H1 (cell line): ENCODE measurements at regions not wholly inside any gene's neighbourhood (a gene's known extent, or its start where the extent isn't known, plus 50 kb on each side); places are given as distances from the start of the nearest gene placed in this dataset.

Experiments used
- BACH1 ChIP-seq: IDR thresholded peaks from 2 replicates; pipeline ENCODE4 v1.6.1; 2012; ENCODE audit warnings: low read length, improper control_type of control experiment
- GTF2F1 ChIP-seq: IDR thresholded peaks from 2 replicates; pipeline ENCODE4 v1.6.1; 2012; ENCODE audit warnings: low read depth, low read length, improper control_type of control experiment, borderline replicate concordance
- KDM4A ChIP-seq: IDR thresholded peaks from one replicate; pipeline ENCODE4 v1.7.1; 2012; ENCODE audit warnings: low read depth, mild to moderate bottlenecking, moderate library complexity, low read length, inconsistent platforms; ENCODE audit not compliant: severe bottlenecking
- RNF2 ChIP-seq: fragments of 200-900, 300-1000 bp; sonication (generic); IDR thresholded peaks from 2 replicates; pipeline ENCODE4 v1.7.1; 2016; ENCODE audit warnings: borderline replicate concordance, low read depth, mild to moderate bottlenecking, antibody characterized with exemption, low read length; ENCODE audit not compliant: poor library complexity, severe bottlenecking; ENCODE audit errors: missing control alignments
- TAF7 ChIP-seq: optimal IDR thresholded peaks from 2 replicates; pipeline ENCODE3; 2011; ENCODE audit warnings: low read depth, mild to moderate bottlenecking, inconsistent platforms, low read length, moderate library complexity, borderline replicate concordance

DNA sequence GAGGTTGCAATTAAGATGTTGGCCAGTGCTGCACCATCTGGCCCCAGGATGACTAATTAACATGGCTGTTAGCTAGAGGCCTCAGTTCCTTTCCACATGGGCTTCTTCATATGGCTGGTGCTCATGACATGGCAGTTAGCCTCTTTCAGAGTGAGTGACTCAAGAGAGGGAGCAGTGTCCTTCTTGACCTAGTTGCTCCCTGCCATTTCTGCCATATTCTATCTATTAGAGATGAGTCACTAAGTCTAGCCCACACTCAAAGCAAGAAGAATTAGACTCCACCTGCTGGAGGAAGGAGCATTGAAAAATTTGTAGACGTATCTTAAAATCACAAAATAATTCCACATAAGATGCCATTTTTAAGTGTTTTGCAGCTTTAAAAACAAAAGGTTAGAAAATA, 651.2 kb upstream of the CCNG1 start (continued):
- TF ChIP-seq KDM4A (no peak), RNF2 (no peak), TAF7 (no peak), BACH1 (no peak), GTF2F1 (no peak)
